ENCODE measurements at regions not wholly inside any gene's neighbourhood (a gene's known extent, or its start where the extent isn't known, plus 50 kb on each side); places are given as distances from the start of the nearest gene placed in this dataset.

DNA sequence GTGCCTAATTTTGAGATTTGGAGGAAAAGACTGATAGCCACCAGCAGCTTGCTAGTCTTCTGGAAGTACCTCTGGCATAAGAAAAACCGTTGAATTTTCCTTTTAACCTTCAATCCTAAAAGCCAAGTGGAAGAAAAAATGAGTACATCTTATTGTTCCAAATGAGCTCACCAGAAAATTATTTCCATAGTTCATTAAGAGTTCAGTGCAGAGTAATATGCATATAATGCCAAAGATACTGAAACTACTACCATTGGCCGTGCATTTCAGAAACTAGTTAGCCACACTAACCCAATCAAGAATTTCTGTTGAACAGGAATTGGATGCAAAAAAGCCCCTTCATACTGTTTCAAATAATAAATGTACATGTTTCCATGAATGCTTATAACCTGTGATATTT lies 607.9 kb downstream of the KCTD16 start:
- TF ChIP-seq, protein P1, sequence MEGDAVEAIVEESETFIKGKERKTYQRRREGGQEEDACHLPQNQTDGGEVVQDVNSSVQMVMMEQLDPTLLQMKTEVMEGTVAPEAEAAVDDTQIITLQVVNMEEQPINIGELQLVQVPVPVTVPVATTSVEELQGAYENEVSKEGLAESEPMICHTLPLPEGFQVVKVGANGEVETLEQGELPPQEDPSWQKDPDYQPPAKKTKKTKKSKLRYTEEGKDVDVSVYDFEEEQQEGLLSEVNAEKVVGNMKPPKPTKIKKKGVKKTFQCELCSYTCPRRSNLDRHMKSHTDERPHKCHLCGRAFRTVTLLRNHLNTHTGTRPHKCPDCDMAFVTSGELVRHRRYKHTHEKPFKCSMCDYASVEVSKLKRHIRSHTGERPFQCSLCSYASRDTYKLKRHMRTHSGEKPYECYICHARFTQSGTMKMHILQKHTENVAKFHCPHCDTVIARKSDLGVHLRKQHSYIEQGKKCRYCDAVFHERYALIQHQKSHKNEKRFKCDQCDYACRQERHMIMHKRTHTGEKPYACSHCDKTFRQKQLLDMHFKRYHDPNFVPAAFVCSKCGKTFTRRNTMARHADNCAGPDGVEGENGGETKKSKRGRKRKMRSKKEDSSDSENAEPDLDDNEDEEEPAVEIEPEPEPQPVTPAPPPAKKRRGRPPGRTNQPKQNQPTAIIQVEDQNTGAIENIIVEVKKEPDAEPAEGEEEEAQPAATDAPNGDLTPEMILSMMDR (IDR thresholded peaks at IDR 0.05): no peak
- TF ChIP-seq POLR2AphosphoS5 (IDR thresholded peaks at IDR 0.05; ENCODE audit: low read depth, low read length): no peak
- TF ChIP-seq, protein P2, sequence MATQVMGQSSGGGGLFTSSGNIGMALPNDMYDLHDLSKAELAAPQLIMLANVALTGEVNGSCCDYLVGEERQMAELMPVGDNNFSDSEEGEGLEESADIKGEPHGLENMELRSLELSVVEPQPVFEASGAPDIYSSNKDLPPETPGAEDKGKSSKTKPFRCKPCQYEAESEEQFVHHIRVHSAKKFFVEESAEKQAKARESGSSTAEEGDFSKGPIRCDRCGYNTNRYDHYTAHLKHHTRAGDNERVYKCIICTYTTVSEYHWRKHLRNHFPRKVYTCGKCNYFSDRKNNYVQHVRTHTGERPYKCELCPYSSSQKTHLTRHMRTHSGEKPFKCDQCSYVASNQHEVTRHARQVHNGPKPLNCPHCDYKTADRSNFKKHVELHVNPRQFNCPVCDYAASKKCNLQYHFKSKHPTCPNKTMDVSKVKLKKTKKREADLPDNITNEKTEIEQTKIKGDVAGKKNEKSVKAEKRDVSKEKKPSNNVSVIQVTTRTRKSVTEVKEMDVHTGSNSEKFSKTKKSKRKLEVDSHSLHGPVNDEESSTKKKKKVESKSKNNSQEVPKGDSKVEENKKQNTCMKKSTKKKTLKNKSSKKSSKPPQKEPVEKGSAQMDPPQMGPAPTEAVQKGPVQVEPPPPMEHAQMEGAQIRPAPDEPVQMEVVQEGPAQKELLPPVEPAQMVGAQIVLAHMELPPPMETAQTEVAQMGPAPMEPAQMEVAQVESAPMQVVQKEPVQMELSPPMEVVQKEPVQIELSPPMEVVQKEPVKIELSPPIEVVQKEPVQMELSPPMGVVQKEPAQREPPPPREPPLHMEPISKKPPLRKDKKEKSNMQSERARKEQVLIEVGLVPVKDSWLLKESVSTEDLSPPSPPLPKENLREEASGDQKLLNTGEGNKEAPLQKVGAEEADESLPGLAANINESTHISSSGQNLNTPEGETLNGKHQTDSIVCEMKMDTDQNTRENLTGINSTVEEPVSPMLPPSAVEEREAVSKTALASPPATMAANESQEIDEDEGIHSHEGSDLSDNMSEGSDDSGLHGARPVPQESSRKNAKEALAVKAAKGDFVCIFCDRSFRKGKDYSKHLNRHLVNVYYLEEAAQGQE (IDR thresholded peaks at IDR 0.05; ENCODE audit: insufficient read depth in 1 of 2, low read depth in 2 of 2, low read length in 1 of 2): no peak
